H1 (cell line): ENCODE measurements at regions not wholly inside any gene's neighbourhood (a gene's known extent, or its start where the extent isn't known, plus 50 kb on each side); places are given as distances from the start of the nearest gene placed in this dataset.

Source experiments
- CBX5 ChIP-seq: fragments of 300-800, 300-1000 bp; sonication (generic); IDR thresholded peaks from 2 replicates; pipeline ENCODE4 v1.7.1; 2016; ENCODE audit warnings: antibody characterized with exemption, low read length, low read depth
- CTCF ChIP-seq, 3 experiments: IDR thresholded peaks; 1 replicate in 2 of 3; 2 replicates in 1 of 3; pipeline versions ENCODE4 v1.5.1 to v1.6.1; 2011; ENCODE audit warnings: low read length in 3 of 3, mild to moderate bottlenecking in 3 of 3, inconsistent platforms in 2 of 3, low read depth in 1 of 3, moderate library complexity in 1 of 3; ENCODE audit not compliant: insufficient read depth in 1 of 3; ENCODE audit errors: control extremely low read depth in 1 of 3
- EGR1 ChIP-seq: IDR thresholded peaks from 2 replicates; pipeline ENCODE4 v1.6.1; 2011; ENCODE audit warnings: low read depth, low read length, borderline replicate concordance
- EP300 ChIP-seq, 2 experiments: IDR thresholded peaks; 1 replicate in 1 of 2; 2 replicates in 1 of 2; pipeline ENCODE4 v1.6.1; 2011 to 2012; ENCODE audit warnings: low read depth in 2 of 2, low read length in 2 of 2, mild to moderate bottlenecking in 2 of 2, borderline replicate concordance in 1 of 2, inconsistent platforms in 1 of 2, moderate library complexity in 1 of 2
- EZH2 ChIP-seq: fragments of 200-600 bp; sonication (generic); IDR thresholded peaks from 2 replicates; pipeline ENCODE4 v1.7.1; 2012; ENCODE audit warnings: low read depth, mild to moderate bottlenecking, moderate library complexity, low read length, inconsistent platforms; ENCODE audit not compliant: severe bottlenecking
- JUN ChIP-seq: IDR thresholded peaks from 2 replicates; pipeline ENCODE4 v1.6.1; 2011; ENCODE audit warnings: low read depth, mild to moderate bottlenecking, improper control_type of control experiment, low read length
- MAX ChIP-seq: IDR thresholded peaks from 2 replicates; pipeline ENCODE4 v1.6.1; 2012; ENCODE audit warnings: inconsistent platforms
- POLR2A ChIP-seq, 2 experiments: IDR thresholded peaks; 1 replicate in 1 of 2; 2 replicates in 1 of 2; pipeline ENCODE4 v1.6.1; 2011; ENCODE audit warnings: low read depth in 2 of 2, low read length in 2 of 2, mild to moderate bottlenecking in 2 of 2; ENCODE audit errors: control extremely low read depth in 1 of 2

DNA sequence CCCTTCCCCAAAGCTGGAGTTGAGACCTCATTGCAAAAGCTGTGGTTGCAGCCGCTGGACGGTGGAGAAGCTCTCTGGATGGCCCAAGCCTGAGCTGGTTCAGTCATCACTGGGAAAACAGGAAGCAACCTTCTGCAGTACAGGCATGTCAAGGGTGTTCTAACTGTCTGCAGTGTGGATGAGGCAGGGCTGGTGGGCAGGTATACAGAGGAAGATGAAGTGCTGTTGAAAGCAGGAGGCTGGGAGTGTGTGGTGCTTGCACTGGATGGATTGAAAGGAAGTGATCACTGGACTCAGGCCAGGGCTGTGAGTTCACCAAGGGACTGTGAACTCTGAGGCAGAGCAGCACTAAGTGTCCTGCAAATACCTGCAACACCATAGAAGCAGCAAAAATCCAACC, 89.0 kb upstream of the NOX3 start:
- no peak for TF ChIP-seq MAX
- no peak for TF ChIP-seq CBX5
- no peak for TF ChIP-seq CTCF (IDR thresholded peaks at IDR 0.05; ENCODE audit: control extremely low read depth in 1 of 3, insufficient read depth in 1 of 3, low read depth in 1 of 3, low read length in 3 of 3)
- TF ChIP-seq POLR2A (IDR thresholded peaks at IDR 0.05; ENCODE audit: control extremely low read depth in 1 of 2, low read depth in 2 of 2, low read length in 2 of 2) = no peak
- no peak for TF ChIP-seq EZH2
- no peak for TF ChIP-seq EP300 (IDR thresholded peaks at IDR 0.05; ENCODE audit: borderline replicate concordance in 1 of 2, low read depth in 2 of 2, low read length in 2 of 2)
- TF ChIP-seq JUN = no peak
- no peak for TF ChIP-seq EGR1
